HFF-Myc (cell line): ENCODE measurements at regions not wholly inside any gene's neighbourhood (a gene's known extent, or its start where the extent isn't known, plus 50 kb on each side); places are given as distances from the start of the nearest gene placed in this dataset.

Experiments
- DNase-seq: peaks from one replicate; pipeline ENCODE4 v3.0.0-alpha.2; 2011; ENCODE audit warnings: low read depth; ENCODE audit errors: extremely low read depth
- H3K4me3 ChIP-seq: replicated peaks from 2 replicates; pipeline ENCODE4 v1.5.1; 2011; ENCODE audit warnings: low read depth, mild to moderate bottlenecking, control low read depth, low read length
- CTCF ChIP-seq: IDR thresholded peaks from 2 replicates; pipeline ENCODE4 v1.5.1; 2012; ENCODE audit warnings: mild to moderate bottlenecking, low read depth, low read length, control low read depth; ENCODE audit errors: missing control alignments

- no peak for TF ChIP-seq CTCF
- no peak for DNase-seq
- H3K4me3 ChIP-seq: no peak overlapping the region
These were observed 290.3 kb upstream of the B3GALT2 start for GRCh38 chr1:193476748-193477147.

- no peak for DNase-seq
These were observed 287.5 kb upstream of the B3GALT2 start for GRCh38 chr1:193473932-193474331.

GRCh38 chr1:193472838-193473398 is 286.5 kb upstream of the B3GALT2 start:
- no peak overlapping the region for H3K4me3 ChIP-seq
- DNase-seq: no peak
- TF ChIP-seq CTCF: no peak

More at GRCh38 chr1:193473932-193474331, 287.5 kb upstream of the B3GALT2 start:
- TF ChIP-seq CTCF: no peak
- no peak overlapping the region for H3K4me3 ChIP-seq

- no peak overlapping the region for H3K4me3 ChIP-seq
- DNase-seq: no peak
- no peak for TF ChIP-seq CTCF
These were observed 286.0 kb upstream of the B3GALT2 start for GRCh38 chr1:193472430-193472829.

- TF ChIP-seq CTCF: no peak
- no peak for DNase-seq
- no peak overlapping the region for H3K4me3 ChIP-seq
These were observed 285.6 kb upstream of the B3GALT2 start for GRCh38 chr1:193471981-193472380.

GRCh38 chr1:193463326-193463932 is 277.0 kb upstream of the B3GALT2 start:
- DNase-seq: no peak
- TF ChIP-seq CTCF: no peak
- H3K4me3 ChIP-seq: no peak overlapping the region
